MM.1S (cell line): ENCODE measurements at regions not wholly inside any gene's neighbourhood (a gene's known extent, or its start where the extent isn't known, plus 50 kb on each side); places are given as distances from the start of the nearest gene placed in this dataset.

ENCODE experiments used
- CTCF ChIP-seq: fragments of 300-600 bp; sonication (generic); IDR thresholded peaks from 2 replicates; pipeline ENCODE4 v1.5.1; 2016; ENCODE audit warnings: antibody characterized with exemption, low read length, mixed read lengths
- EZH2 ChIP-seq: fragments of 300-600 bp; sonication (generic); optimal IDR thresholded peaks from 2 replicates; pipeline ENCODE3; 2017; ENCODE audit warnings: low read depth, mild to moderate bottlenecking, antibody characterized with exemption, low read length, mixed read lengths
- EZH2phosphoT487 ChIP-seq: fragments of 300-600 bp; sonication (generic); IDR thresholded peaks from 2 replicates; pipeline ENCODE4 v1.6.1; 2018; ENCODE audit warnings: antibody characterized with exemption, low read length

GRCh38 chr3:18069568-18069967, 327.1 kb upstream of the TBC1D5 start:
- TF ChIP-seq CTCF, result no peak
- TF ChIP-seq EZH2, result no peak
- TF ChIP-seq EZH2phosphoT487, result no peak
